ENCODE measurements at regions not wholly inside any gene's neighbourhood (a gene's known extent, or its start where the extent isn't known, plus 50 kb on each side); places are given as distances from the start of the nearest gene placed in this dataset.

- no peak for DNase-seq (ENCODE audit: low read depth)
- Histone ChIP-seq H3K36me3 (ENCODE audit: control insufficient read depth, insufficient read depth, low read length) (no peaks in the 10 kb centered on the region), H3K27me3 (ENCODE audit: control insufficient read depth, insufficient read depth, low read length) (peaks cover 7% of the 10 kb centered on the region), H3K4me3 (ENCODE audit: low read depth, low read length) (no peak overlapping the region)
- no peak for TF ChIP-seq CTCF (IDR thresholded peaks at IDR 0.05; ENCODE audit: insufficient read depth, low read depth, low read length)
- POLR2A ChIA-PET: no interaction called here
- CTCF ChIA-PET: interaction anchor here (1.3 to 1.9 kb wide), 3 partner anchors 9 to 140 kb away, joined by 3 to 8 read pairs (median 3); no protein-coding TSS in a partner anchor
Measured at GRCh38 chr15:98506711-98507110, 141.6 kb upstream of the IGF1R start.

- H3K36me3 ChIP-seq (ENCODE audit: control insufficient read depth, insufficient read depth, low read length): no peaks in the 10 kb centered on the region
- no peak for TF ChIP-seq CTCF (IDR thresholded peaks at IDR 0.05; ENCODE audit: insufficient read depth, low read depth, low read length)
- peaks cover 6% of the 10 kb centered on the region; the same call in 1 of the 2 replicates for H3K27me3 ChIP-seq (ENCODE audit: control insufficient read depth, insufficient read depth, low read length)
- H3K4me3 ChIP-seq (ENCODE audit: low read depth, low read length): no peak overlapping the region
- ChIA-PET CTCF (interaction anchor here (1.1 to 1.8 kb wide), 2 partner anchors 9 to 392 kb away, joined by 4 read pairs; no protein-coding TSS in a partner anchor), POLR2A (no interaction called here)
- no peak for DNase-seq (ENCODE audit: low read depth)
Measured at GRCh38 chr15:98513428-98513986, 134.8 kb upstream of the IGF1R start.

GRCh38 chr15:98514034-98514622 lies 134.2 kb upstream of the IGF1R start:
- CTCF ChIA-PET: interaction anchor here (0.8 to 8.6 kb wide), 7 partner anchors 9 to 564 kb away, joined by 3 to 88 read pairs (median 3); no protein-coding TSS in a partner anchor
- POLR2A ChIA-PET: no interaction called here
- Histone ChIP-seq H3K27me3 (ENCODE audit: control insufficient read depth, insufficient read depth, low read length) (peaks cover 4% of the 10 kb centered on the region; the same call in 1 of the 2 replicates), H3K36me3 (ENCODE audit: control insufficient read depth, insufficient read depth, low read length) (no peaks in the 10 kb centered on the region), H3K4me3 (ENCODE audit: low read depth, low read length) (no peak overlapping the region)
- DNase-seq (ENCODE audit: low read depth): no peak
- no peak for TF ChIP-seq CTCF (IDR thresholded peaks at IDR 0.05; ENCODE audit: insufficient read depth, low read depth, low read length)

GRCh38 chr15:98518823-98519561 lies 129.3 kb upstream of the IGF1R start:
- no peak for DNase-seq (ENCODE audit: low read depth)
- CTCF ChIA-PET: interaction anchor here (0.7 to 8.6 kb wide), 43 partner anchors 9 to 1036 kb away, joined by 3 to 88 read pairs (median 4); partner anchors contain the start of gene IGF1R
- TF ChIP-seq CTCF (IDR thresholded peaks at IDR 0.05; ENCODE audit: insufficient read depth, low read depth, low read length): peak; percentile 77
- Histone ChIP-seq H3K4me3 (ENCODE audit: low read depth, low read length) (no peak overlapping the region), H3K36me3 (ENCODE audit: control insufficient read depth, insufficient read depth, low read length) (no peaks in the 10 kb centered on the region), H3K27me3 (ENCODE audit: control insufficient read depth, insufficient read depth, low read length) (peaks cover 2% of the 10 kb centered on the region; the same call in 1 of the 2 replicates)
- POLR2A ChIA-PET: no interaction called here
